ENCODE measurements at regions not wholly inside any gene's neighbourhood (a gene's known extent, or its start where the extent isn't known, plus 50 kb on each side); places are given as distances from the start of the nearest gene placed in this dataset.

GRCh38 chr1:72635719-72636118, 353.4 kb upstream of the NEGR1 start:
- ATAC-seq (peak in 2 of 4 donors; percentile 23 to 45), FAIRE-seq (no peak), DNase-seq (no peak)
- Histone ChIP-seq H3K27ac (no peak overlapping the region), H3K4me3 (no peak overlapping the region), H3K36me3 (no peaks in the 10 kb centered on the region), H3K4me1 (no peaks in the 10 kb centered on the region), H3K9me3 (no peaks in the 10 kb centered on the region), H3K27me3 (peaks cover 0 to 5% (median 2%) of the 10 kb centered on the region in 4 donors)
- TF ChIP-seq CTCF (IDR thresholded peaks at IDR 0.05), result no peak
- 39 to 40% methylated on average over 5 of the region's 5 CpGs for WGBS, 2 donors
- intact Hi-C loops (cut with DNase I), result no loop called here

GRCh38 chr1:72634946-72635345, 352.6 kb upstream of the NEGR1 start:
- H3K36me3 ChIP-seq, result no peaks in the 10 kb centered on the region
- DNase-seq (no peak), FAIRE-seq (no peak), ATAC-seq (no peak)
- TF ChIP-seq CTCF (IDR thresholded peaks at IDR 0.05), result no peak
- no peaks in the 10 kb centered on the region for H3K4me1 ChIP-seq
- 41 to 47% methylated on average over 3 of the region's 3 CpGs for WGBS, 2 donors
- peaks cover 0 to 5% (median 2%) of the 10 kb centered on the region in 4 donors for H3K27me3 ChIP-seq
- no peak overlapping the region for H3K4me3 ChIP-seq
- intact Hi-C loops (cut with DNase I), result no loop called here
- no peaks in the 10 kb centered on the region for H3K9me3 ChIP-seq
- no peak overlapping the region for H3K27ac ChIP-seq

DNA sequence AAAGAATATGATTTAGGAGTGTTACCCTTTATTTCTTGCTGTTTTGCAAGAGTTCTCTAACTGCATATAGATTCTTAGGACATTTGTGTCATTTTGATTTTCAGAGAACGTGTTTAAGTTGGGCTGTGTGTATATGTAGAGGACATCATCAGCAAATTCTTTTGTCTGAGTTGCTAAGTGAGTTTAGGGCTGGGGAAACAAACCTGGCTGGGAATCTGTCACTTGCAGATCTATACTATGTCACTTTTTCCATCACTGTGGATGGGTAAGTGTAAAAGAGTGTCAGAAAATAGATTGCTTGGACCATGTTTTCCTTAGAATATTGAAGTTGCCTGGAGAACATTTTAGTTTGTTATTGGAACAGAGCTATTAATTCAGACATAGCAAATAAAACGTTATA, 349.1 kb upstream of the NEGR1 start:
- no peaks in the 10 kb centered on the region for H3K36me3 ChIP-seq
- ATAC-seq, result no peak
- no peak for DNase-seq
- H3K9me3 ChIP-seq, result no peaks in the 10 kb centered on the region
- no peak for TF ChIP-seq CTCF (IDR thresholded peaks at IDR 0.05)
- whole genome bisulfite sequencing, 2 donors, result 39 to 41% methylated on average over 2 of the region's 2 CpGs
- FAIRE-seq, result no peak
- no peak overlapping the region for H3K4me3 ChIP-seq
- peaks cover 0 to 5% (median 2%) of the 10 kb centered on the region in 4 donors for H3K27me3 ChIP-seq
- intact Hi-C loops (cut with DNase I), result no loop called here
- no peak overlapping the region for H3K27ac ChIP-seq
- no peaks in the 10 kb centered on the region for H3K4me1 ChIP-seq

- intact Hi-C loops (cut with DNase I), result no loop called here
Measured at GRCh38 chr1:72623299-72623708, 341.0 kb upstream of the NEGR1 start.

More at GRCh38 chr1:72623299-72623708, 341.0 kb upstream of the NEGR1 start:
- DNase-seq, result peak in 1 of 6 donors; percentile 10
- FAIRE-seq, result no peak
- TF ChIP-seq CTCF (IDR thresholded peaks at IDR 0.05), result peak in 3 of 4 donors; percentile 28 to 33 (median 31)
- no peaks in the 10 kb centered on the region for H3K9me3 ChIP-seq
- H3K4me3 ChIP-seq, result peak overlapping the region in 1 of 4 donors; percentile 25
- 8 to 17% methylated on average over 4 of the region's 4 CpGs for WGBS, 2 donors
- H3K36me3 ChIP-seq, result no peaks in the 10 kb centered on the region
- H3K27ac ChIP-seq, result no peak overlapping the region
- H3K27me3 ChIP-seq, result no peaks in the 10 kb centered on the region
- no peaks in the 10 kb centered on the region for H3K4me1 ChIP-seq
- ATAC-seq, result peak; percentile 79 to 91 (median 86)

Data from pancreas (tissue), 10 donors.